OCI-LY1 (cell line): ENCODE measurements at regions not wholly inside any gene's neighbourhood (a gene's known extent, or its start where the extent isn't known, plus 50 kb on each side); places are given as distances from the start of the nearest gene placed in this dataset.

ENCODE experiments used
- H2AFZ ChIP-seq: fragments of 200-600 bp; sonication (generic), shearing (Covaris generic); 2 replicates; pipeline ENCODE4 v1.6.0; 2014; ENCODE audit warnings: antibody characterized with exemption, mild to moderate bottlenecking, low read length
- H3F3A ChIP-seq: fragments of 200-600 bp; sonication (generic), shearing (Covaris generic); 2 replicates; pipeline ENCODE4 v1.6.0; 2014; ENCODE audit warnings: mild to moderate bottlenecking, antibody characterized with exemption, low read length, moderate library complexity; ENCODE audit not compliant: insufficient read depth
- H3K27ac ChIP-seq: fragments of 200-600 bp; sonication (generic); 2 replicates; pipeline ENCODE4 v1.5.1; 2014; ENCODE audit warnings: low read length, mixed run types, mild to moderate bottlenecking, low read depth; ENCODE audit not compliant: poor library complexity, severe bottlenecking
- H3K27me3 ChIP-seq: fragments of 200-600 bp; sonication (generic); 2 replicates; pipeline ENCODE4 v1.6.0; 2014; ENCODE audit warnings: antibody characterized with exemption, mild to moderate bottlenecking, low read length, moderate library complexity; ENCODE audit not compliant: insufficient read depth
- H3K36me3 ChIP-seq: fragments of 200-600 bp; sonication (generic); 2 replicates; pipeline ENCODE4 v1.6.1; 2014; ENCODE audit warnings: mild to moderate bottlenecking, antibody characterized with exemption, low read length, moderate library complexity, mixed read lengths; ENCODE audit not compliant: insufficient read depth
- H3K4me1 ChIP-seq: fragments of 200-600 bp; sonication (generic); 2 replicates; pipeline ENCODE4 v1.5.1; 2014; ENCODE audit warnings: mild to moderate bottlenecking, low read length, moderate library complexity; ENCODE audit not compliant: insufficient read depth, severe bottlenecking
- H3K4me2 ChIP-seq: fragments of 200-600 bp; sonication (generic), shearing (Covaris generic); 2 replicates; pipeline ENCODE4 v1.6.1; 2014; ENCODE audit warnings: low read length
- H3K4me3 ChIP-seq: fragments of 200-600 bp; sonication (generic); 2 replicates; pipeline ENCODE4 v1.5.1; 2014; ENCODE audit warnings: low read length, low read depth, mild to moderate bottlenecking, mixed read lengths; ENCODE audit not compliant: poor library complexity, severe bottlenecking
- H3K79me2 ChIP-seq: fragments of 200-600 bp; shearing (Covaris generic); 2 replicates; pipeline ENCODE4 v1.6.1; 2016; ENCODE audit warnings: mixed run types, low read length, mixed read lengths; ENCODE audit not compliant: insufficient read depth
- H3K9ac ChIP-seq: fragments of 200-600 bp; sonication (generic), shearing (Covaris generic); 2 replicates; pipeline ENCODE4 v1.6.1; 2014; ENCODE audit warnings: mild to moderate bottlenecking, low read length, mixed read lengths
- H3K9me2 ChIP-seq: fragments of 200-600 bp; sonication (generic), shearing (Covaris generic); 2 replicates; pipeline ENCODE4 v1.6.1; 2014; ENCODE audit warnings: low read depth, mild to moderate bottlenecking, low read length, mixed read lengths
- H3K9me3 ChIP-seq: fragments of 200-600 bp; shearing (Covaris generic); 2 replicates; pipeline ENCODE4 v1.6.1; 2014; ENCODE audit warnings: low read length, mixed read lengths
- H4K20me1 ChIP-seq: fragments of 200-600 bp; sonication (generic), shearing (Covaris generic); 2 replicates; pipeline ENCODE4 v1.6.0; 2016; ENCODE audit warnings: mild to moderate bottlenecking, low read length; ENCODE audit not compliant: insufficient read depth
- EZH2 ChIP-seq: fragments of 200-600 bp; sonication (generic), shearing (Covaris generic); IDR thresholded peaks from 2 replicates; pipeline ENCODE4 v1.8.0; 2017; ENCODE audit warnings: borderline replicate concordance, mixed run types, mild to moderate bottlenecking, antibody characterized with exemption, low read length, moderate library complexity, mixed read lengths
- TF ChIP-seq, protein P1 (sequence below): fragments of 200-600 bp; sonication (generic), shearing (Covaris generic); IDR thresholded peaks from 2 replicates; pipeline ENCODE4 v1.5.1; 2017; ENCODE audit warnings: mild to moderate bottlenecking, antibody characterized with exemption, low read length, moderate library complexity, mixed read lengths

GRCh38 chr5:31027721-31028120 lies 165.8 kb upstream of the CDH6 start:
- no peak overlapping the region for H3K9ac ChIP-seq
- TF ChIP-seq, protein P1, sequence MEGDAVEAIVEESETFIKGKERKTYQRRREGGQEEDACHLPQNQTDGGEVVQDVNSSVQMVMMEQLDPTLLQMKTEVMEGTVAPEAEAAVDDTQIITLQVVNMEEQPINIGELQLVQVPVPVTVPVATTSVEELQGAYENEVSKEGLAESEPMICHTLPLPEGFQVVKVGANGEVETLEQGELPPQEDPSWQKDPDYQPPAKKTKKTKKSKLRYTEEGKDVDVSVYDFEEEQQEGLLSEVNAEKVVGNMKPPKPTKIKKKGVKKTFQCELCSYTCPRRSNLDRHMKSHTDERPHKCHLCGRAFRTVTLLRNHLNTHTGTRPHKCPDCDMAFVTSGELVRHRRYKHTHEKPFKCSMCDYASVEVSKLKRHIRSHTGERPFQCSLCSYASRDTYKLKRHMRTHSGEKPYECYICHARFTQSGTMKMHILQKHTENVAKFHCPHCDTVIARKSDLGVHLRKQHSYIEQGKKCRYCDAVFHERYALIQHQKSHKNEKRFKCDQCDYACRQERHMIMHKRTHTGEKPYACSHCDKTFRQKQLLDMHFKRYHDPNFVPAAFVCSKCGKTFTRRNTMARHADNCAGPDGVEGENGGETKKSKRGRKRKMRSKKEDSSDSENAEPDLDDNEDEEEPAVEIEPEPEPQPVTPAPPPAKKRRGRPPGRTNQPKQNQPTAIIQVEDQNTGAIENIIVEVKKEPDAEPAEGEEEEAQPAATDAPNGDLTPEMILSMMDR: no peak
- TF ChIP-seq EZH2: no peak
- H3K4me1 ChIP-seq: no peaks in the 10 kb centered on the region
- no peaks in the 10 kb centered on the region for H3F3A ChIP-seq
- H3K4me3 ChIP-seq: no peak overlapping the region
- no peaks in the 10 kb centered on the region for H3K79me2 ChIP-seq
- H3K36me3 ChIP-seq: no peaks in the 10 kb centered on the region
- no peaks in the 10 kb centered on the region for H3K27me3 ChIP-seq
- H3K9me2 ChIP-seq: no peaks in the 10 kb centered on the region
- H3K4me2 ChIP-seq: no peak overlapping the region
- H3K9me3 ChIP-seq: no peaks in the 10 kb centered on the region
- H4K20me1 ChIP-seq: no peaks in the 10 kb centered on the region
- H3K27ac ChIP-seq: no peak overlapping the region
- no peak overlapping the region for H2AFZ ChIP-seq

DNA sequence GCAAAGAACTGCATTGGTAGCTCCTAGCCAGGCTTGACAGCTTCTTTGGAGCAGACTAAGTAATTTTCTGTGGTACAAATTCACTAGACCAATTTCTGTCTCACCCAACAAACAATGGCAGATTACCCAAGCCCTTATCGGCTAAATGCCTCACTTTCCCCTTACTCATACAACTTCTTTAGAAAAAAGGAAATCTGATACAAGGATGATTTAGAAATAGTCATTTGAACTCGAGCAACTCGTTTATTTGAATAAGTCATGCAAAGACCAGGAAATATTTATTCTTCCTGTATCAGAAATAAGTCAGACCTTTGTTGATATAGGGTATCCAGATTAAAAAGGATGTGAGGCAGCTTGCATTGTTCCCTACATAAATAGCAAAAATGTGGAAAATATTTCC lies 170.4 kb upstream of the CDH6 start:
- no peaks in the 10 kb centered on the region for H3K9me3 ChIP-seq
- H3K4me3 ChIP-seq: no peak overlapping the region
- no peaks in the 10 kb centered on the region for H3K27me3 ChIP-seq
- no peaks in the 10 kb centered on the region for H3K36me3 ChIP-seq
- no peaks in the 10 kb centered on the region for H3K4me1 ChIP-seq
- no peak for TF ChIP-seq EZH2
- no peaks in the 10 kb centered on the region for H3K79me2 ChIP-seq
- no peaks in the 10 kb centered on the region for H3K9me2 ChIP-seq
- H3K4me2 ChIP-seq: no peak overlapping the region
- H3K27ac ChIP-seq: no peak overlapping the region
- H4K20me1 ChIP-seq: no peaks in the 10 kb centered on the region
- H2AFZ ChIP-seq: no peak overlapping the region
- H3K9ac ChIP-seq: no peak overlapping the region
- H3F3A ChIP-seq: no peaks in the 10 kb centered on the region

DNA sequence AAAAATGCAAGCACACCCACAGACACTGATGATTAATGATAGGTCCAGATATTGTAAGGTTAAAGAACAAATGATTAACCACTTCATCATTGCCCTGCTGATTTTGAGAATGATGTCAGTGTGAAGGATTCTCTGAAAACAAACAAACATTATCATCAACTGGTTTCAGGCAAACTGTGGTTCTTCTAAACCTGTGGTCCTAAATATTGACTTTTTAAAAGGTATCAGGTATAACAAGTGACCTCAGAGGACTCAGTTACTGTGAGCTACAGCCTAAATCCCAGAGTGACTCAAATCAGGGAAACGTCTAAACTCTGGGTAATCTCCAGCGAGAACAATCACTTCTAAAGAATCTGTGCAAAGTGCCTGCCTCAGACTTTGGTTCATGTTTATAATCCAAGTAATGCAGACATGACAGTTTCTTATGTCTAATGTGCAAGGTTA lies 172.3 kb upstream of the CDH6 start:
- TF ChIP-seq EZH2: no peak
- TF ChIP-seq, protein P1: no peak
- no peaks in the 10 kb centered on the region for H3K9me2 ChIP-seq
- H2AFZ ChIP-seq: no peak overlapping the region

GRCh38 chr5:31008231-31008630 lies 185.3 kb upstream of the CDH6 start:
- no peaks in the 10 kb centered on the region for H3K9me3 ChIP-seq
- no peaks in the 10 kb centered on the region for H3K9me2 ChIP-seq
- H3K79me2 ChIP-seq: no peaks in the 10 kb centered on the region
- no peak overlapping the region for H3K9ac ChIP-seq
- TF ChIP-seq, protein P1: no peak
- TF ChIP-seq EZH2: no peak
- no peaks in the 10 kb centered on the region for H3K4me1 ChIP-seq
- H3K4me3 ChIP-seq: no peak overlapping the region
- H2AFZ ChIP-seq: no peak overlapping the region
- no peak overlapping the region for H3K4me2 ChIP-seq
- H3K36me3 ChIP-seq: no peaks in the 10 kb centered on the region
- H3K27ac ChIP-seq: no peak overlapping the region
- no peaks in the 10 kb centered on the region for H3F3A ChIP-seq
- H3K27me3 ChIP-seq: no peaks in the 10 kb centered on the region
- no peaks in the 10 kb centered on the region for H4K20me1 ChIP-seq

More for the DNA sequence above, 172.3 kb upstream of the CDH6 start:
- Histone ChIP-seq H4K20me1 (no peaks in the 10 kb centered on the region), H3K27me3 (no peaks in the 10 kb centered on the region), H3K4me2 (no peak overlapping the region), H3K36me3 (no peaks in the 10 kb centered on the region), H3K4me3 (no peak overlapping the region), H3K79me2 (no peaks in the 10 kb centered on the region), H3F3A (no peaks in the 10 kb centered on the region), H3K9me3 (no peaks in the 10 kb centered on the region), H3K4me1 (no peaks in the 10 kb centered on the region), H3K9ac (no peak overlapping the region), H3K27ac (no peak overlapping the region)
